ENCODE measurements at regions not wholly inside any gene's neighbourhood (a gene's known extent, or its start where the extent isn't known, plus 50 kb on each side); places are given as distances from the start of the nearest gene placed in this dataset.
"Not testable (repeated sequence)": the region's sequence is repeated elsewhere in the genome, so short reads cannot be mapped to it uniquely, and the experiment has no call there.

- peaks cover 88% of the 10 kb centered on the region for H3K27me3 ChIP-seq
- 93 to 94% methylated on average over 3 to 5 of the region's 5 CpGs for WGBS, 2 donors (ENCODE audit: low coverage in 1 of 2)
- H3K4me1 ChIP-seq, result no peaks in the 10 kb centered on the region
- H3K9me3 ChIP-seq, result no peaks in the 10 kb centered on the region
- H3K27ac ChIP-seq, result no peak overlapping the region
- ATAC-seq, result no peak
- no peaks in the 10 kb centered on the region for H3K36me3 ChIP-seq
- TF ChIP-seq CTCF (IDR thresholded peaks at IDR 0.05), result no peak
- TF ChIP-seq EP300 (IDR thresholded peaks at IDR 0.05), result no peak
- TF ChIP-seq POLR2AphosphoS5 (IDR thresholded peaks at IDR 0.05), result no peak
- TF ChIP-seq POLR2A (IDR thresholded peaks at IDR 0.05), result no peak
- H3K4me3 ChIP-seq, result no peak overlapping the region
Measured at GRCh38 chrX:1109580-1110119, 102.8 kb downstream of the CRLF2 start.

- H3K27ac ChIP-seq, result no peak overlapping the region
- H3K9me3 ChIP-seq, result no peaks in the 10 kb centered on the region
- ATAC-seq, result no peak
- H3K36me3 ChIP-seq, result no peaks in the 10 kb centered on the region
- H3K4me3 ChIP-seq, result no peak overlapping the region
- no peaks in the 10 kb centered on the region for H3K4me1 ChIP-seq
- TF ChIP-seq POLR2A (IDR thresholded peaks at IDR 0.05) (no peak), CTCF (IDR thresholded peaks at IDR 0.05) (no peak), POLR2AphosphoS5 (IDR thresholded peaks at IDR 0.05) (no peak), EP300 (IDR thresholded peaks at IDR 0.05) (no peak)
- WGBS, 2 donors (ENCODE audit: low coverage in 1 of 2), result 10 to 28% methylated on average over 10 to 21 of the region's 21 CpGs
- peaks cover 81% of the 10 kb centered on the region for H3K27me3 ChIP-seq
Measured at GRCh38 chrX:1108501-1109445, 103.7 kb downstream of the CRLF2 start.

GRCh38 chrX:1106478-1107210 is 105.8 kb downstream of the CRLF2 start:
- Histone ChIP-seq H3K36me3 (no peaks in the 10 kb centered on the region), H3K9me3 (no peaks in the 10 kb centered on the region), H3K27me3 (peaks cover 70% of the 10 kb centered on the region), H3K4me1 (no peaks in the 10 kb centered on the region), H3K27ac (no peak overlapping the region), H3K4me3 (no peak overlapping the region)
- TF ChIP-seq CTCF (IDR thresholded peaks at IDR 0.05) (no peak), EP300 (IDR thresholded peaks at IDR 0.05) (no peak), POLR2AphosphoS5 (IDR thresholded peaks at IDR 0.05) (no peak), POLR2A (IDR thresholded peaks at IDR 0.05) (no peak)
- 2 to 13% methylated on average over 7 to 8 of the region's 8 CpGs for WGBS, 2 donors (ENCODE audit: low coverage in 1 of 2)
- no peak for ATAC-seq

GRCh38 chrX:1105671-1106419 is 106.6 kb downstream of the CRLF2 start:
- no peak overlapping the region for H3K4me3 ChIP-seq
- no peak overlapping the region for H3K27ac ChIP-seq
- H3K9me3 ChIP-seq, result no peaks in the 10 kb centered on the region
- ATAC-seq, result no peak
- TF ChIP-seq POLR2A (IDR thresholded peaks at IDR 0.05) (no peak), EP300 (IDR thresholded peaks at IDR 0.05) (no peak), CTCF (IDR thresholded peaks at IDR 0.05) (no peak), POLR2AphosphoS5 (IDR thresholded peaks at IDR 0.05) (no peak)
- H3K27me3 ChIP-seq, result peaks cover 62% of the 10 kb centered on the region
- 31 to 53% methylated on average over 5 to 14 of the region's 14 CpGs for WGBS, 2 donors (ENCODE audit: low coverage in 1 of 2)
- no peaks in the 10 kb centered on the region for H3K4me1 ChIP-seq
- no peaks in the 10 kb centered on the region for H3K36me3 ChIP-seq

GRCh38 chrX:1105031-1105430 is 107.4 kb downstream of the CRLF2 start:
- ATAC-seq, result not testable (repeated sequence)
- 89 to 94% methylated on average over 10 to 17 of the region's 17 CpGs for WGBS, 2 donors (ENCODE audit: low coverage in 1 of 2)

More at GRCh38 chrX:1105031-1105430, 107.4 kb downstream of the CRLF2 start:
- H3K9me3 ChIP-seq, H3K4me1 ChIP-seq, H3K4me3 ChIP-seq, H3K36me3 ChIP-seq, H3K27ac ChIP-seq: not testable (repeated sequence)
- peaks cover 59% of the 10 kb centered on the region for H3K27me3 ChIP-seq

Measured in gastroesophageal sphincter (tissue), 4 donors.